K562 (cell line): ENCODE measurements at regions not wholly inside any gene's neighbourhood (a gene's known extent, or its start where the extent isn't known, plus 50 kb on each side); places are given as distances from the start of the nearest gene placed in this dataset.

Source experiments
- ATAC-seq: fragments of 200-7000 bp; cut with Tn5 transposase; 3 replicates; pipeline ENCODE4 v1.9.1; 2020; ENCODE audit warnings: moderate library complexity
- BruUV-seq: library from RNA; stranded (reverse); fragments of 400-500 nt; replicated peaks from 2 replicates; lab custom pipeline; 2021; lab: Mats Ljungman, UMichigan
- CTCF ChIA-PET: fragments of 300-600 bp; formaldehyde crosslinking; extraction: SDS; loops from one replicate; lab custom pipeline; 2021; ENCODE audit warnings: low intra/inter-chr PET ratio; lab: Yijun Ruan, JAX
- POLR2A ChIA-PET: fragments of 300-600, 350-650 bp; sonication (Branson Sonifier 250); formaldehyde crosslinking; extraction: SDS; loops from one replicate; lab custom pipeline; 2021; ENCODE audit warnings: antibody characterized with exemption, inconsistent platforms; lab: Yijun Ruan, JAX
- DNase-seq, 4 experiments: peaks; one replicate each; pipeline versions ENCODE4 v3.0.0 to v3.0.0-alpha.2; 2011 to 2018; ENCODE audit warnings: low spot score in 3 of 4, mixed read lengths in 3 of 4; ENCODE audit errors: extremely low read depth in 1 of 4
- FAIRE-seq: peaks from 2 replicates; lab custom pipeline; 2011; peaks lifted over from hg19 to GRCh38; lab: Jason Lieb, UNC
- H2AFZ ChIP-seq: 2 replicates; pipeline ENCODE4 v1.6.0; 2011; ENCODE audit warnings: low read depth, low read length, control low read depth, inconsistent platforms
- H3K27ac ChIP-seq: fragments of 200-600 bp; 3 replicates; pipeline ENCODE4 v1.8.0; 2011; ENCODE audit warnings: low read depth, mild to moderate bottlenecking, control low read depth, inconsistent platforms, low read length, moderate library complexity, mixed read lengths; ENCODE audit errors: extremely low read depth
- H3K27me3 ChIP-seq, 2 experiments: fragments of 300-600 bp in 1 of 2; 2 replicates in 1 of 2; 3 replicates in 1 of 2; pipeline versions ENCODE4 v1.6.0 to v1.8.0; 2011; ENCODE audit warnings: inconsistent platforms in 2 of 2, low read length in 2 of 2, mild to moderate bottlenecking in 1 of 2, mixed read lengths in 1 of 2, moderate library complexity in 1 of 2; ENCODE audit not compliant: control insufficient read depth in 2 of 2, insufficient read depth in 2 of 2
- H3K36me3 ChIP-seq: fragments of 300-600 bp; 3 replicates; pipeline ENCODE4 v1.8.0; 2011; ENCODE audit warnings: mild to moderate bottlenecking, low read length, inconsistent platforms; ENCODE audit not compliant: control insufficient read depth, insufficient read depth
- H3K4me1 ChIP-seq, 2 experiments: fragments of 200-600 bp in 1 of 2; replicated peaks in 1 of 2; 2 replicates in 1 of 2; 3 replicates in 1 of 2; pipeline versions ENCODE4 v1.5.1 to v1.8.0; 2011; ENCODE audit warnings: inconsistent platforms in 2 of 2, low read length in 2 of 2, mild to moderate bottlenecking in 1 of 2, mixed read lengths in 1 of 2, moderate library complexity in 1 of 2; ENCODE audit not compliant: control insufficient read depth in 2 of 2, insufficient read depth in 2 of 2
- H3K4me2 ChIP-seq: 2 replicates; pipeline ENCODE4 v1.6.1; 2011; ENCODE audit warnings: low read length, control low read depth, inconsistent platforms, mixed read lengths; ENCODE audit not compliant: insufficient read depth
- H3K4me3 ChIP-seq: fragments of 200-600 bp; sonication (generic), shearing (Covaris generic); 2 replicates; pipeline ENCODE4 v1.5.1; 2016; ENCODE audit warnings: control low read depth, inconsistent platforms
- H3K79me2 ChIP-seq: fragments of 200-600 bp; 3 replicates; pipeline ENCODE4 v1.8.0; 2011; ENCODE audit warnings: low read length, inconsistent platforms; ENCODE audit not compliant: control insufficient read depth, insufficient read depth
- H3K9ac ChIP-seq, 2 experiments: 2 replicates each; pipeline versions ENCODE4 v1.6.0 to v1.6.1; 2011; ENCODE audit warnings: low read depth in 2 of 2, low read length in 2 of 2, control low read depth in 1 of 2, inconsistent platforms in 1 of 2, mild to moderate bottlenecking in 1 of 2, mixed read lengths in 1 of 2; ENCODE audit not compliant: insufficient read depth in 1 of 2
- H3K9me1 ChIP-seq: one replicate; pipeline ENCODE4 v1.6.0; 2011; ENCODE audit warnings: inconsistent platforms, mild to moderate bottlenecking, low read length, moderate library complexity; ENCODE audit not compliant: control insufficient read depth, insufficient read depth
- H3K9me3 ChIP-seq: replicated peaks from 2 replicates; pipeline ENCODE4 v1.5.1; 2011; ENCODE audit warnings: low read depth, low read length, inconsistent platforms; ENCODE audit not compliant: control insufficient read depth, insufficient read depth
- H4K20me1 ChIP-seq: replicated peaks from 2 replicates; pipeline ENCODE4 v1.6.1; 2011; ENCODE audit warnings: low read length, inconsistent platforms, mixed read lengths; ENCODE audit not compliant: control insufficient read depth, insufficient read depth
- ASH1L ChIP-seq: fragments of 450-650 bp; IDR thresholded peaks from 2 replicates; pipeline ENCODE4 v1.6.1; 2018; ENCODE audit warnings: borderline replicate concordance, mild to moderate bottlenecking, low read depth; ENCODE audit not compliant: partially characterized antibody
- CBFA2T2 ChIP-seq: fragments of 450-650 bp; conservative IDR thresholded peaks from 2 replicates; pipeline ENCODE4 v1.6.1; 2017; ENCODE audit warnings: mild to moderate bottlenecking
- GTF2E2 ChIP-seq: fragments of 200-800 bp; sonication (Bioruptor generic); IDR thresholded peaks from 2 replicates; pipeline ENCODE4 v1.6.1; 2016; ENCODE audit warnings: missing genetic modification characterization, missing compliant biosample characterization
- HDAC6 ChIP-seq: IDR thresholded peaks from 2 replicates; pipeline ENCODE4 v1.6.1; 2012; ENCODE audit warnings: low read depth, mild to moderate bottlenecking, control low read depth, inconsistent platforms, low read length, moderate library complexity
- IRF9 ChIP-seq: fragments of 450-650 bp; IDR thresholded peaks from 2 replicates; pipeline ENCODE4 v1.6.1; 2016; ENCODE audit warnings: missing biosample characterization, missing genetic modification characterization
- MNT ChIP-seq, 2 experiments: fragments of 450-650 bp; conservative IDR thresholded peaks; 2 replicates each; pipeline ENCODE4 v1.6.1; 2017; ENCODE audit warnings: mild to moderate bottlenecking in 2 of 2, moderate library complexity in 2 of 2
- PATZ1 ChIP-seq: fragments of 250-450 bp; sonication (Bioruptor Pico); IDR thresholded peaks from 2 replicates; pipeline ENCODE4 v1.5.0; 2020; ENCODE audit warnings: mild to moderate bottlenecking, borderline replicate concordance
- PHB2 ChIP-seq: fragments of 450-650 bp; IDR thresholded peaks from 2 replicates; pipeline ENCODE4 v1.6.1; 2017; ENCODE audit warnings: low read depth
- SMARCA4 ChIP-seq: fragments of 450-650 bp; IDR thresholded peaks from 2 replicates; pipeline ENCODE4 v1.6.1; 2016
- SPI1 ChIP-seq: IDR thresholded peaks from 2 replicates; pipeline ENCODE4 v1.6.1; 2011; ENCODE audit warnings: low read depth, low read length, control low read depth, borderline replicate concordance
- ZNF76 ChIP-seq: fragments of 250-450 bp; sonication (Bioruptor Pico); IDR thresholded peaks from 2 replicates; pipeline ENCODE4 v1.4.0; 2020; ENCODE audit warnings: mild to moderate bottlenecking, moderate library complexity, borderline replicate concordance
- WGBS: fragments of 100-300 bp; shearing (Covaris generic); methylation state at CpG from one replicate; pipeline ENCODE4 v1.1.6; 2016; ENCODE audit warnings: low coverage, mixed read lengths; ENCODE audit not compliant: insufficient coverage; ENCODE audit errors: missing lambda C conversion rate; 5-methylcytosine and 5-hydroxymethylcytosine counted together
- in situ Hi-C: fragments of 300-500 bp; cut with MboI; formaldehyde crosslinking; loops from 4 replicates; pipeline ENCODE4 v1.15.0; 2018; ENCODE audit warnings: inconsistent platforms, mixed read lengths
- intact Hi-C: fragments of 100-400 bp; cut with micrococcal nuclease; formaldehyde crosslinking; loops from 2 replicates; pipeline ENCODE4 v1.14.2; 2022

- TF ChIP-seq PHB2 (no peak), SMARCA4 (no peak)
Measured at GRCh38 chr12:16437281-16437816, 89.9 kb downstream of the MGST1 start (continued).

DNA sequence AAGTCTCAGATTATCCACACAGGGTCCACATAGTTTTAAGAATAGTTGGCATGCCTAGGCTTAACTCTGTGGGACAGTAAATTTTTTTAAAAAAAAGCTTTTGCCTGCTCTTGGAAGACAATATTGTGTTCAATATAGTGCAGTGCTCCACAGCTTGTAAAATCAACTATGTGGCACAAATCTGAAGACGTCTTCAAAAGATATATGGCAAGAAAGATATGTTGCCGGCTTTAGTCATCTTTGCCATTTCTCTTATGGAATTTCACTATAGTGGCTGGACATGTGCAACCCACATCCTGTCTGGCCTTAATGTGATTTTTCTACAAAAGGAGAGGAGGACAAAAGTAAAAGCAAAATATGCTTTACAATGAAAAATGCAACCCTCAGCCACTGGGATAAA is 90.5 kb downstream of the MGST1 start:
- DNase-seq = no peak
- CTCF ChIA-PET = no interaction called here
- Histone ChIP-seq H3K27ac (no peak overlapping the region), H3K9ac (no peak overlapping the region), H4K20me1 (no peaks in the 10 kb centered on the region), H3K9me3 (no peaks in the 10 kb centered on the region), H3K79me2 (no peaks in the 10 kb centered on the region), H3K9me1 (no peaks in the 10 kb centered on the region), H3K4me1 (no peaks in the 10 kb centered on the region), H2AFZ (no peak overlapping the region), H3K4me2 (no peak overlapping the region), H3K4me3 (no peak overlapping the region), H3K27me3 (no peaks in the 10 kb centered on the region), H3K36me3 (no peaks in the 10 kb centered on the region)
- ATAC-seq = no peak
- 0% methylated on average over 2 of the region's 2 CpGs for WGBS
- TF ChIP-seq HDAC6 (no peak), ASH1L (no peak)
- FAIRE-seq = no peak
- BruUV-seq = no TSS peak
- in situ Hi-C loops = no loop called here
- intact Hi-C loops = no loop called here
- POLR2A ChIA-PET = no interaction called here

DNA sequence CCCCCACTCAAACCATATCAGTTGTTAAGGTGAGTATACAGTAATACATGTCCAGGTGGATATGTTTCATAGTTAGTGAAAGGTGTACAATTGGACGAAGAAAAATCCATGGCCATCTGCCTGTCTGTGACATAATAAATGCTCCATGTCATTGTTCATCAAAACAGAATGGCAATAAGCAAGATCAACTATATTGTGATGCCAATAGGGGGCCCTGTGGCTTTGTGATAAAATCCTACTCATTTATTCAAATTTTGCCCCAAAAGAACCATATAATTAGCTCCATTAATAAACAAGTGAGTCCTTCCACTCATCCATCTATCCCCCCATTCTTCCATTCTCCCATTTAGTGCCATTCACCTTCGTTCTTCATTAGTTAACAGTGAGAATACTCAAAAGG is 102.0 kb downstream of the MGST1 start:
- Histone ChIP-seq H3K4me1 (no peaks in the 10 kb centered on the region), H3K9me1 (no peaks in the 10 kb centered on the region), H3K27me3 (no peaks in the 10 kb centered on the region), H3K79me2 (no peaks in the 10 kb centered on the region), H3K4me2 (no peak overlapping the region), H3K36me3 (no peaks in the 10 kb centered on the region), H3K27ac (no peak overlapping the region), H4K20me1 (no peaks in the 10 kb centered on the region), H3K9ac (no peak overlapping the region), H2AFZ (no peak overlapping the region), H3K9me3 (no peaks in the 10 kb centered on the region), H3K4me3 (no peak overlapping the region)
- ATAC-seq (no peak), DNase-seq (no peak), FAIRE-seq (no peak)
- 0% methylated on average over 2 of the region's 2 CpGs for WGBS
- ChIA-PET POLR2A (no interaction called here), CTCF (no interaction called here)
- intact Hi-C loops = no loop called here
- in situ Hi-C loops = no loop called here
- no TSS peak for BruUV-seq
- TF ChIP-seq PATZ1 (CRISPR knock-in tag) = no peak
- TF ChIP-seq SPI1 = no peak
- no peak for TF ChIP-seq ZNF76 (CRISPR knock-in tag)
- no peak for TF ChIP-seq MNT (conservative IDR thresholded peaks at IDR 0.05)
- TF ChIP-seq GTF2E2 (tag) = no peak
- no peak for TF ChIP-seq CBFA2T2
- no peak for TF ChIP-seq IRF9
